WERI-Rb-1 (cell line): ENCODE measurements at regions not wholly inside any gene's neighbourhood (a gene's known extent, or its start where the extent isn't known, plus 50 kb on each side); places are given as distances from the start of the nearest gene placed in this dataset.
"Not testable (repeated sequence)": the region's sequence is repeated elsewhere in the genome, so short reads cannot be mapped to it uniquely, and the experiment has no call there.

Experiments used
- DNase-seq: peaks from one replicate; pipeline ENCODE4 v3.0.0-alpha.2; 2020
- H3K27ac ChIP-seq: fragments of 250-450 bp; sonication (Bioruptor Pico); 2 replicates; pipeline ENCODE4 v1.5.1; 2020; ENCODE audit warnings: mild to moderate bottlenecking, moderate library complexity
- H3K27me3 ChIP-seq: fragments of 250-450 bp; sonication (Bioruptor Pico); 2 replicates; pipeline ENCODE4 v1.5.1; 2021; ENCODE audit warnings: mild to moderate bottlenecking, low read depth, moderate library complexity; ENCODE audit not compliant: insufficient read depth, severe bottlenecking
- H3K36me3 ChIP-seq: fragments of 250-450 bp; sonication (Bioruptor Pico); 2 replicates; pipeline ENCODE4 v1.5.1; 2020; ENCODE audit warnings: mild to moderate bottlenecking, moderate library complexity
- H3K4me3 ChIP-seq: 2 replicates; pipeline ENCODE4 v1.5.1; 2011; ENCODE audit warnings: low read depth, mild to moderate bottlenecking, control low read depth, low read length
- H3K9me3 ChIP-seq: fragments of 250-450 bp; sonication (Bioruptor Pico); 2 replicates; pipeline ENCODE4 v1.5.1; 2021; ENCODE audit warnings: mild to moderate bottlenecking, moderate library complexity; ENCODE audit not compliant: severe bottlenecking
- CTCF ChIP-seq: IDR thresholded peaks from 2 replicates; pipeline ENCODE4 v1.5.1; 2011; ENCODE audit warnings: low read depth, mild to moderate bottlenecking, control low read depth, inconsistent platforms, low read length

- DNase-seq = no peak
- Histone ChIP-seq H3K36me3 (no peaks in the 10 kb centered on the region), H3K27ac (no peak overlapping the region), H3K9me3 (peaks cover 3% of the 10 kb centered on the region), H3K27me3 (peaks cover 28% of the 10 kb centered on the region), H3K4me3 (no peak overlapping the region)
- no peak for TF ChIP-seq CTCF
These were observed 88.6 kb upstream of the DLGAP1 start for GRCh38 chr18:4543711-4544110.

DNA sequence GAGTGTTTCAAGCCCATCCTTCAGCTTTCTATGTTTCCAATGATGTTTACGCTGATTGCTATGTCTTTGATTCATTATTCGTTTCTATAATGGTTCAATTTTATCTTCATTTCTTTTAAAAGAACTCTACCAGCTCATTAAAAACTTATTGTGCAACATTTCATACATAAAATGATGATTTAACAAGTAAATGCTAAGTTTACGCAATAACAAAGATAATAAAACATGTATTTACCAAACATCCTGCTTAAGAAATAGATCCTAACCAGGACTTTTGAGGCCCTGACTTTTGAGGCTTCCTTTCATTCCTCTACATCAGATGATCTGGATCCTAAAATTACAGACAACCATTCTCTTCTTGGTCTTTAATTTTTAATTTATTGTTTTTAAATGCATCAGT is 86.5 kb upstream of the DLGAP1 start:
- no peak overlapping the region for H3K4me3 ChIP-seq
- peaks cover 3% of the 10 kb centered on the region for H3K9me3 ChIP-seq
- TF ChIP-seq CTCF = no peak
- H3K27ac ChIP-seq = no peak overlapping the region
- no peak for DNase-seq
- peaks cover 18% of the 10 kb centered on the region for H3K27me3 ChIP-seq
- H3K36me3 ChIP-seq = no peaks in the 10 kb centered on the region

DNA sequence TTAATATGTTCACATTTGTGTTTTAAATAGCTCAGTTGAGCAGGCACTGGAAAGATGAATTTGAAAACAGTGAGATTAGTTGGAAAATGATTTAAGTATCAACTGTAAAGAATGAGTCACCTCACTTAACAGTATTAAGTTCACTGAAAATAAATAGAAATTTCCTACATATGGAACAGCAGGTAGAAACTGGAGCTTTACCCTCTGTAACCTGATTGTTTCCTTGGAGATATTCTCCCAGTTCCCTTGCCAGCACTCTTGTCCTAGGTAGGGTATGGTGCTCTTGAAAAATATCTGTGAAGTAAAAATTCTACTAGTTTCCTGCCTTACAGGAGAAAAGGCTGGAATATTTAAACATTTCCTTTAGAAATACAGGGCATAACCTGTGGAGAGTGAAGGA is 81.3 kb upstream of the DLGAP1 start:
- no peak for TF ChIP-seq CTCF
- H3K36me3 ChIP-seq = no peaks in the 10 kb centered on the region
- no peaks in the 10 kb centered on the region for H3K27me3 ChIP-seq
- no peak overlapping the region for H3K4me3 ChIP-seq
- no peak overlapping the region for H3K27ac ChIP-seq
- DNase-seq = no peak
- H3K9me3 ChIP-seq = peaks cover 3% of the 10 kb centered on the region

DNA sequence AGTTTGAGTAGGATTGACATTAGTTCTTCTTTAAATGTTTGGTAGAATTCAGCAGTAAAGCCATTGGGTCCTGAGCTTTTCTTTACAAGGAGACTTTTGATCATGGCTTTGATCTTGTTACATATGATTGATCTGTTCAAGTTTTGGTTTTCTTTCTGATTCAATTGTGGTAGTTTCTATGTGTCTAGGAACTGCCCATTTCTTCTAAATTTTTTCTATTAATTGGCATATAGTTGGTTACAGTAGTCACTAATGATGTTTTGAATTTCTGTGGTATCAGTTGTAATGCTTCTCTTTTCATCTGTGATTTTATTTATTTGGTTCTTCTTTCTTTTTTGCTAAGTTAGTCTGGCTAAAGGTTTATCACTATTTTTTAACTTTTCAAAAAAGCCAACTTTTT is 73.3 kb upstream of the DLGAP1 start:
- no peaks in the 10 kb centered on the region for H3K9me3 ChIP-seq
- DNase-seq = no peak
- peaks cover 8% of the 10 kb centered on the region for H3K27me3 ChIP-seq
- no peaks in the 10 kb centered on the region for H3K36me3 ChIP-seq
- no peak overlapping the region for H3K4me3 ChIP-seq
- no peak for TF ChIP-seq CTCF
- no peak overlapping the region for H3K27ac ChIP-seq

- DNase-seq, H3K27me3 ChIP-seq, H3K4me3 ChIP-seq, H3K9me3 ChIP-seq, H3K27ac ChIP-seq, H3K36me3 ChIP-seq: not testable (repeated sequence)
These were observed 72.7 kb upstream of the DLGAP1 start for GRCh38 chr18:4527826-4528225.

GRCh38 chr18:4524096-4524495 is 69.0 kb upstream of the DLGAP1 start:
- no peak overlapping the region for H3K27ac ChIP-seq
- no peak for TF ChIP-seq CTCF
- H3K9me3 ChIP-seq = no peaks in the 10 kb centered on the region
- H3K36me3 ChIP-seq = no peaks in the 10 kb centered on the region
- DNase-seq = no peak
- H3K4me3 ChIP-seq = no peak overlapping the region
- peaks cover 25% of the 10 kb centered on the region for H3K27me3 ChIP-seq
